Non-pigmented ciliary epithelial cell (primary cell): ENCODE measurements at regions not wholly inside any gene's neighbourhood (a gene's known extent, or its start where the extent isn't known, plus 50 kb on each side); places are given as distances from the start of the nearest gene placed in this dataset.
A peak's percentile ranks its signal among the peaks of the same experiment; 100 is the strongest.

Experiments used
- DNase-seq: peaks from one replicate; pipeline ENCODE4 v3.0.0-alpha.2; 2010; ENCODE audit warnings: low read depth

DNA sequence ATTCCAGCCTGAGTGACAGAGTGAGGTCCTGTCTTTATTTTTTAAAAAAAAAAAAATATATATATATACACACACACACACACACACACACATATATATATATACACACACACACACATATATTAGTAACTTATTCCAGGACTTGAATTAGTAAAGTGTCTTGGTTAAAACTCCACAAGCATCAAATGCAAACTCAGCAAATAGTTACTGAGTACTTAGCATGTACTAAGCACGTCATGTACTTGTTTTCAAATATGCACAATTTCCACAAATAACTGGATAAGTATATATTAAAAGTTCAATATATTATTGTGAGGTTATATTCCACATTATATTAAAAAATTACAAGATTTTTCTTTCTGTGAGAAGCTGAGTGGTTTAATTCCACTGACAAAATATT, 304.7 kb downstream of the ZEB2 start:
- no peak for DNase-seq

DNA sequence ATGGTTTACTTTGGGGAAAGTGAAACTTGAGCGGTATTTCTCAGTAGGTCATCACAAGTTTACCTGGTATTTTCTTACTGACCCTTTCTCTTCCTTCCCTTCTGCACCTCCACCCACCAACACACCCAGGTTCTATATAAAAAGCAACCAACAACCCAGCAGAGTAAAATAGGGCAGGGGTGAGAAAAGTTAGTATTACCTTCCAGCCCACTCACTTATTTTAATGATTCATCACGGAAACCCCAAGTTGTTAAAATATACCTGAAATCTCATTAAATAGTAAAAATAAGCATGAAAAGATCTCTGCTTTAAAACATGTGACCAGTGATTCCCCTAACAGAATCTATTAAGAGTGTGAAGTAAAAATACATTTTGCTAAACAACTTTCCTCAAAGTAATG, 306.1 kb downstream of the ZEB2 start:
- DNase-seq, result no peak

DNA sequence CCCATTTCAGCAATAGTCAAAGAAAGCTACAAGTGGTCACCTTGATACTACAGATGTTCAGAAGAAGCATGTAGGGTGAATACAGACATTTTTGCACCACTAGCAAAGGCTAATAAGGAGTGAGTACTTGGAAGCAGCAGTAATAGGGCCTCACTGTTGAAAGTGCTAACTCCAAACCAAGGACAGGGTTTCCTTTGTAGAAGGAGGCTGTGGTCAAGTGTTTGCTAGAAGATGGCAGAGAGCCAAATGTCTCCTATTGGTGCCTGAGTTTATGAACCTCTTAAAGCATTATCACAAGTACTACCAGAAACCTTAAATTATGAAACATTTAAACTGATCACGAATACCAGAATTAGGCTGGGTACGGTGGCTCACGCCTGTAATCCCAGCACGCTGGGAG, 308.1 kb downstream of the ZEB2 start:
- DNase-seq, result no peak

DNA sequence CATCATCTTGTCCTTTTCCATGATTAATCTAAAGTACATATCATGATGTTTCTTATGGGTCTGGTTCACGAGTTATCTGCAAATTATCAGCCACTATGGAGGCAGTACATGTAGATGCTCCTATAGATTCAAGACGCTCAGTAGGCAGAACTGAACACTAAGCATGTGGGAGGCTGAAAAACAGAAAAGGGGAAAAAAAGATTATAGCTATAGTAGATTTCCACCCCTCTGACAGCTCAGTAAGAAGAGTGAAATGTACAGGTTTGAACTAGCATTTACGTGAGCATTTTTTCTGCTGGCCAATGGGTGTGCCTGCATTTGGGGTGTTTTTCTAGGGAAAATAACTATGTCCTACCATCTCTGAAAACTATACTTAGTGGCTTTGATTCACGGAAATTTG, 308.9 kb downstream of the ZEB2 start:
- no peak for DNase-seq

DNA sequence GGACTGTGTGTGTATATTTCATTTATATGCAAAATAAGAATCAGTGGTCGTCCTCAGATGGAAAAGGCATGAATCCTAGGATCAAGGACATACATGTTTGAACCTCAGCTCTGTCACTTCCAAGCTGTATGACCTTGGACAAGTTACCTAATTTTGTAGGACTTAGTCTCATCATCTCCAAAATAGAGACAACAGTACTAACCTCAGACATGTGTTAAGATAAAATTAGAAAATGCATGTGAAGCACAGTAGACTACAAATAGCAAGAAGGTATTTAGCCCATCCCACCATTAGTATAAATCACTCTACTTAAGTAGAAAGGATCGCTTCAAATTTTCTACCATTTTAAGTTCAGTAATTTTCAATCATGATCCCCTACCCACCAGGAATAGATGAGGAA, 309.8 kb downstream of the ZEB2 start:
- no peak for DNase-seq

DNA sequence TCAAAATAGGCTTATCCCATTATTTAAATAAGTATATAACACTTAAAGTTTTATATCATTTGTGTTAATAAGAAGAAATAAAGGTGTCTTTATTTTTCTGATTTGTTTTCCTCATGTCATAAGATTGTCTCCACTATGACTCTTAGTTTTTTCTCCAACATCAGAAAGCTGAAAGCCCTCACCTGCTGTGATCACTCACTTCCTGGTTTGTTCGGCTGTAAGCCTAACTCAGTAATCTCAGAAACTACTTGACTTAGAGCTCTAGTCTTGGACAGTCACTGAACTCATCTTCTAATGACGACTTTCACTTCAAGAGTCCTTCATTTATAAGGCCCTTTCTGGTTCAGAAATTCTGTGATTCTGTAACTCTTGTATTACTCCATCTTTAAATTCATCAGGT, 311.0 kb downstream of the ZEB2 start:
- no peak for DNase-seq

DNA sequence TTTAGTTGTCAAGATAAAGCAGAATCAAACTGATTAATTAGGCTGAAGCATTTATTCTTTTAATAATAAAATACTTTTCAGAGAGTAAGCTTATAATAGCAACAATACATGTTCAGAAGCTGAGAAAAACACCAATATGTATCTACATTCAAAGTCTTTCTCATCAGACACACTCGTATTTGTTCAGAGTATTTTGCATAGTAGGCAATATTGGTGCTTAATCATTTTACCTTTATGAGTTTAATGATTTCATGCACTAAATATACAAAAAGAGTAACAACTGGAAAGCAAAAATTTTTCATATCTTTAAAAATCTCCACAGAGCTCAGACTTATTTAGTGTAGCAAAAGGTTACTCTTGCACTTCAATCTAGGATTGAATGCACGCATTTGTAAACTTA, 313.9 kb downstream of the ZEB2 start:
- DNase-seq, result no peak

DNA sequence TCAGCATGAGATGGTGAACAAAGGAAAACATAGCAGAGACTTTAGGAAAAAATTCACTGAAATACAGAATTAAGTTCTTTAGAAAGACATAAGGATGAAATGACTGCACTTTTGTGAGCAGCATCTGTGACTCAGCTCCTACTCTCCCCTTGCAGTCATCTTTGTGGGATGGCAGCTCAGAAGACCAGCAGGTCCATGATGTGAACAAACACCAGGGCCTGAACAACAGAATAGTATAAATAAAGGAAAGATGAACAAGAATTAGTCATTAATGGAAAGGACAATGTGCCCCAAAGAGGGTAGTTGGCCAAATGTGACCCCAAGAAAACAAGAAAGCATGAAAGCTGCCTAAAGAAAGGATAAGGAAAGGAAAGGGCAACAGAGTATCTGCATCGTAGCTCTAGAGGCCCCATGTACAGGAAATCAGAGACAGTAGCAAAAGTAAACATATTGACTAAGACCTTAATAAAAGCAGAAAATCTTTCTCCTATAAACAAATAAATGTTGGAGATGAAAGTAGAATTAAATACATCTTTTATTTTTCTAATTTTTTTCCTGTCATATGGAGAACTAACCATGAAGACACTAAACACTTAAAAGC, 318.0 kb downstream of the ZEB2 start:
- no peak for DNase-seq

DNA sequence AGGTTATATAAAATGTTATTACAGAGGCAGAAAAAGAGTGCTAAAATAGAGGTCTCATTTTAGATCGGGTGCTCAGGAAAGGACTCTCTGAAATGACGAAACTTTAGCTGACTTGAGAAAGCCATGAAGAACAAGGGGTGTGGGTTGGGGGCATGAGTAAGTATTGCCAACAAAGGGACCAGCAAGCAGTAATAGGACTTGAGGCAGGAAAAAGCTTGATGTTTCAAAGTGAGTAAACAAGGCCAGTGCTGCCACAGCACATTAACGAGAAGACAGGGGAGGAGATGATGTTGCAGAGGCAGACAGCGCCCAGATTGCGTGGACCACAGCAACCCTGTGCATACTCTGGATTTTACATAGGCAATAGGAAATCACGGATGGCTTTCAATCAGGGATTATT, 318.8 kb downstream of the ZEB2 start:
- no peak for DNase-seq

DNA sequence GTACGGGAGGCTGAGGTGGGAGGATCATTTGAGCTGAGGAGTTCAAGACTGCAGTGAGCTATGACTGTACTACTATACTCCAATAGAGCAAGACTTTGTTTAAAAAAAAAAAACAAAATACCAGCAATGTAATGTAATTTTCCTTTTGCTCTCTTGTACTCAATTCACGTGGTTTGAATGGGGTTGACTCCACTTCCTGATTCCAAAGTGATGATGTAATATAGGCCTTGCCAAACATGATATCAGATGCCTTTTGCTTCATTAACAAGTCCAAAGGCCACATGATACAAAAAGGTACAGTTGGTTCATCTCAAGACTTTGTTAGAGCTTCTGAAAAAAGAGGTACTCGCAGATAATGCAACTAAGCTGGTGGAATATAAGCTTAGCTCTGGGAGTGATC, 321.8 kb downstream of the ZEB2 start:
- no peak for DNase-seq

DNA sequence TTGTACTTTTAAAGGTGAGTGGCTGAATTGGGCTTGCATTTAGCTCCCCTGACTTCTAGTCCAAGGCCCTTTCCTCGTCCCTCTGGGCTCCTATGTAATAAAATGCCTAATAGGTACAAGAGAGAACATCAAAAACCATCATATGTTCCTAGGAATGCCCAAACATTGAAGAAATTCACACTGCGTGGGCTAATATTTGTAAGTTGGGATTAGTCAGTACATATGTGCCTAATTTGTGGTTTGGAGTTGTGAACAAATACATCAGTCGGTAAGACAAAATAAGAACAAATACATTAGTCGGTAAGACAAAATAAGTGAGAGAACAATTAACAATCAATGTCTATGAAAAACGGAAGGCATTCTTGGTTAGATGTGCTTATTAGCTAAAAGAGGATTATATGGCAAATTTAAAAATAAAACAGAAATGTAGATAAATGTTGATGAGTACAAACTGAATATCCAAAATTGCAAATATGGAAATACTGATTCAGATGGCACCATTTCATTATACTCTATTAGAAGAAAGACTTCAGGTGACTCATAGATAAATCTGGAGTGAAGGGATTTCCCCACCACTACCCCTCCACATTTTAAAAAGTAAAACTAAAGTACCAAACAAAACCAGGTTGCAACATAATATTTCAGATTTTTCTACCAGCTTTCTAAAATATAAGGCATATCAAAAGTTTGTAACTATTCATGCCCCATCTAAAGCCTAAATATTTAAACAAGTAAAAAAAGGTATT, 325.4 kb downstream of the ZEB2 start:
- DNase-seq, result no peak

DNA sequence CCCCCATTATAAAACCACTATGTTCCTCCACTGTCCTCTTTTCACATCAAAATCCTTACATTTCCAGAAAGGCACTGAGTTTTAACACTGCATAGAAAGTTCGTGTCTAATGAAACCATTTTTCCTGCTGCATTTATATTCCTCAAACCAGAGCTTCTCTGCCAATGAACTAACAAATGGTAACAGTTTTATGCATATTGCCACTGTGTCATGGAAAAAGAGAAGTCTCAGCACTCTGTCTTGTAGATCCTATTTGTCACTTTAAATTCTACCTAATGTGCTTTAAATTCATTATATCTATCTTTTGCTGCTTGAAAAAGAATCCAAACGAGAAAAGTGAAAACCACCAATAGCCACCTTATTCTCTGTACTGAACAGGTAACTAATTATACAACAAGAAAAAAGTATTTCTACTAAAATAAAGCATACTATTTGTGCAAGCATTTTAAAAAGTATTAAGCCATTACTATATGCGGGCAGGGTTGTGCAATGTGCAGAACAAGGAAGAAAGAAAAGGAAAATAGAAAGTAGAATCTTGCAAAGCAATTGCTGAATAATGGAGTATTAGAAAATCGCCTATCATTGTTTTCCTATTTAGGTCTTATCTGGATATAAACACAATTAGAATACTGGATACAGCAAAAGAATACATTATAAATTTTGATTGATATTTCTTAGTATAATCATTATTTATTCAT, 328.9 kb downstream of the ZEB2 start:
- no peak for DNase-seq

DNA sequence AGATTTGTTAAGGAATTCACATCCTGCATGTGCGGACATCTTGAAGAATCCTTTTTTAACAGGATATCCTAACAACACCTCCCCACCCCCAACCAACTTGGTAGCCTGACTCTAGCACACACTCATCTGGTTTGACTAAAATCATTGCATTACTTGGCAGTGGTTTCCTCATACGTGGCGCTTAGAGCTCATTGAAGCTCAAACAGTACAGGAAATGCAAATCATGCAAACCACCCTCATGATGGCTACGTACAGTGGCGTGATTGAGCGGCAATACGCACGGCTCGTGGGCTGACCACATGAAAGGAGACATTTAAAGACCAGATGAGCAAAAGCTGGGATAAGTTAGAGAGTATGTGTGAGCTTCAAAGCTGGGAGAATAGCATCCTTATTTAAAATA, 336.2 kb downstream of the ZEB2 start:
- peak; percentile 89 for DNase-seq

DNA sequence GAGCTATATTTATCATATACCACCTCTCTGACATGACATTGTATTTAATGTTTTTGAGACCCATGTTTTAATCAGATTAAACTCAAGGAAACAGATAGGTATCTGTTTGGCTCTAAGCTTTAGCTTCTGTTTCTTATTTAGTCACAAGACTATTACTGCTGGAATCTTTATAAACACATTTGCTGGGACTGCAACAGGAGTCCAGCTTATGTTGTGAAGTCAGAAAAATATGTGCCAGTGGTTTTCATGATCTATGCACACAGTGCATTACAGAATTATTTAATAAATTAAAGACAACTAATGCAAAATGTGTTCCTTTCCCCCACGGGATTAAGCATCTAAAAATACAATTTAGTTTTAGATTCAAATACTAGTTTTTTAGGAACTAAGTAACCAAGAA, 338.9 kb downstream of the ZEB2 start:
- no peak for DNase-seq

DNA sequence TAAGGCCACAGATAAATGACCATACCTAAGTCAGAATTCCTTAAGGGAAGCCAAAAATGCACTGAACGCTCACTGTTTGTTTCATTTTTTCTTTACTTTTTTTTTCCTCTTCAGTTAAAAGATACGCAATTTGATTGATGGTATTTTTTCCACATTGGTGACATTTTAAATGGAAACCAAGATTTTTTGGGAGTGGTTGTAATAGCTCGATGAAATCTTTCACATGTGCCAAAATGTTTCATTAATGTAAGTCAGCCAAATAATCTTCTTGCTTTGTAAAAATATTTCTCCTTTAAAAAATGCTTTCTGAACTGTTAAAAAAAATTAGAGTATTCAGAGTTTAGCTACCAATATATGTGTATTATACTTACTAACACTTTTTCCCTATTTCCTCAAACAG, 339.8 kb downstream of the ZEB2 start:
- DNase-seq, result no peak

DNA sequence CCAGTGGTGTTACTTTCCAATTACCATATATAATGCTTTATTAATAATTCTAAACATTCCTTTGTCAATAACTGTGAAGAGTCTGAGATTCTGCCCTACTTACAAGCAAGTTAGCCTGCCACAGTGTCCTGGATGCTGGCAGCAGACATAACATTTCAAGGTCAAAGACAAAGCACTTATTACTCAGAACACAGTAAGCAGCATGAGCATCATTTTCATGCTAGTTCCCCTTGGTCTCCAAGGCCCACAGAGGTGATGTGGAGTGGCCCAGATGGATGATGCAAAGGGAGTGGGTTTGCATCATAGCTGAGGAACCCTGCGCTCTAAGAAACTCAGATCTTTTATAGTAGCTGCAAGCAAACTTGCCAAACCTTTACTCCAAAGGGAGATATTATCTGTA, 349.7 kb downstream of the ZEB2 start:
- no peak for DNase-seq

DNA sequence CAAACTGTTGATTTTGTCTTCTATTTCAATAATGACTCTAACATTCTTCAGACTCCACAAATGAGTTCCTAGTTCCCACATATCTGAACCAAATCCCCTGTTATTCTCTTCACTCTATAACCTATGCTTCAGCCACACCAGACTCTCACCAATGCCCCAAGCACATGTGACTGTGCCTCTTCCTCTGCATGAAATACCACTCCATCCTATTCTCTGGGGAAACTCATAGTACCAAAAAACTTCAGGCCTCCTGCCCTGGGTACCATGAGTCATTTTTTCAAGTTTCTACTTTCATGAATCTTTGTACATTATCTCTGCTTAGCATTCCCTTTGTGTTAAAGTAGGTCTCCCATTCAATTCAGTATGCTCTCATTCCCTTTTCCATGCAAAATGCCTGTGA, 353.2 kb downstream of the ZEB2 start:
- DNase-seq, result no peak

DNA sequence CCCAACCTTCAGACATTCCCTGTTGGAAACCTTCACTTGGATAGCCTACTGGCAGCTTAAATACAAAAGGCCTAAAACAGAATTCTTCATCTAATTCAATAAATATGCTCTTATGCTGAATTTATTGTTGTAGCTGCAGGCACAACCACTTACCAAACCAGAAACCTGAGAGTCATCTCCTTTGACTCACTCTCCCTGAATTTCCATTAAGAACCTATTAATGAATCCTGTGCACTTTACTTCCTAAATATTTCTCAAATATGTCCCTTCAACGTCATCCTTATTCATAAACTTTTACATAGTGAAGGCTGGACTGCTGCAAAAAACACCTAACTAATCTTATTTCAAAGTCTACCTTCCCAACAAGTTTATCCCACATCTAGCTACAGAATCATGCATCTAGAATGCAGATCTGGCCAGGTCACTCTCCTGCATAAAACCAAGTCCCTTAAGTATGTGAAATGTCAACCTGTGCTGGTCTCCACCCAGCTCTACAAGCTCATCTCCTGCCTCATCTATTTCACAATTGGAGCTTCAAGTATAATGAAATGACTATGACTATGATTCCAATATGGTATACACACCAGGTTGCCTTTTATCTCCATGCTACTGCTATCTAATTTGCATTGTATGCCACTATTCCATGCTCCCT, 354.2 kb downstream of the ZEB2 start:
- no peak for DNase-seq

DNA sequence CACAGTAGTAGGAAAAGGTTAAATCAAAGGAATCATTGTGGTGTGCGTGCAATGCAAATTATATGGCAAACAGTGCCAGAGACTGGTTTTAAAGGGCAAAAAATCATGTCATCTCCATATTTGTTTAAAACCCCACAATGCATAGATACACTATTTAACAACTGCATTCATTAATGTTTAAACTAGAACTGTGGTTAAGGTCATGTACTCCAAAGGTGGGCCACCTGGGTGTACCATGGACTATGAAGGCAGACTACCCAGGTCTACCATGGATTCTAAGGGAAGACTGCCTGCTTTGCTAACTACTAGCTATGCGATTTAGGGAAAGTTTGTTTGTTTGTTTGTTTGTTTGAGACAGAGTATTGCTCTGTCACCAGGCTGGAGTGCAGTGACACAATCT, 356.3 kb downstream of the ZEB2 start:
- no peak for DNase-seq

DNA sequence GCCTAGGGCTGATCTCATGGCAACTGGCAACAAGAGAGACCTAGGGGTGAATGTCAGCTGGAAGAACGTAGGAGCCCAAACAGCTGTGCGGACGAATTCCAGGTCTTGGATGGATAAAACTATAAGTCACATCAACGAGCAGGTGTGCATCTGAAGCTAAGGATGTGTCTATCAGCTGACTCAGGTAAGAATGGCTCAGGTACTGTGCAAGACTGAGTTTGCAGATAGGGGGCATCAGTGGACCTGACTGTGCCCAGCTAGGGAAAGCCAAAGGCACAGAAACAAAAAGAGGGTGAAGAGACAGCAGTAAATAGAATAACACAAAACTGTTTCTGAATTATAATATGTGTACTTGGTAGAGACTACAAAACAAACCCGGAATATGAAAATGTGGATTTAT, 357.3 kb downstream of the ZEB2 start:
- DNase-seq, result no peak

DNA sequence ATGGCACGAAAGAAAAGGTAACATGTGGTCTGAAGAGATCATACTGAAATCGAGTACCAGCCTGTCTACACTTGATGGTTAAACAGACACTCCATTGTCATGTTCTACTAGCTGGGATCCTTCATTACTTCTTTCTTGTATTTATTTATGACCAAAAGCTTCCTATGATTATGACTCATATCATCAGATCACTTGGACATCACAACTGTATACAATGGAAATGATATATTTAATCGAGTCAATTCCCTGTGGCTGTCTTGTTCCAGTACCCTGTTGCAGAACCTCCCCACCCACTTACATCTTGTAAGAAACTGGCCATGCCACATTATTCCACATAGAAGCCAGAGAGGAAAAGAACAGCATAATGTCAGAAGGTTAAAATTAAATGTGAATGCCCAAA, 358.9 kb downstream of the ZEB2 start:
- no peak for DNase-seq

DNA sequence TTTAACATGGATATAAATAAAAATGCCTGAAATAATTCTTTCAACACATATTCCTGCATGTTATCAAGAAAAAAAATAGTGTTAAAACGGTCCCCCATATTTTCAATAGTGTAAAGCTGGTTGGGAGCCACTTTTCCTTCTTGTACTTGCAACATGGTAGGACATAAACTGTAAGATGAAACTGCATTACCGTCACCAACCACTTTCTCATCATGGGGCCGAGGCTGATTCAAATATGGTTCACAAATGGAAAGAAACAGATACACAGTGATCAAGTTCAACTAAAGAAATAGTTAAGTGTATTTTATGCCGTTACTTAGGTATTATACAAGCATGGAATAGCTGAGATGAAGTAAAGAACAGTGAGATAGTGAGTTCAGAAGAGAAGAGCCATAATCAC, 360.7 kb downstream of the ZEB2 start:
- DNase-seq, result no peak

DNA sequence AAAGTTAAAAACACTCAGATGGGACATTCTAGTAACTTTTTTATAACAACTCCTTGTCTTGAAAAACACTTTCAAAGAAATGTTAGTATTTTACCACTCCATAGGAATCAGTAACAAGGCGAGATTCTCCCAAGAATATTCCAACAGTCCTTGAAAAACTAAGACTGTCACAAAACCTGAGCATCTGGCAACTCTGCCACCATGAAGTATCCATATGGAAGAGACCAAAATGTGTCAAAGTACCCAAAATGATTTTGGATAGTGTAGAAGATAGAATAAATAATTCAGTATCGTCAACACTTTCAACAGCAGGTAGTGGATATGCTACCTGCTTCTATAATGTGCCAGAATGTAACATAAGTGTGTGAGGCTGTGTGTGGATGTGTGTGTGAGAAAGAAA, 361.8 kb downstream of the ZEB2 start:
- DNase-seq, result no peak
